ENCODE measurements at regions not wholly inside any gene's neighbourhood (a gene's known extent, or its start where the extent isn't known, plus 50 kb on each side); places are given as distances from the start of the nearest gene placed in this dataset.

- no peak for DNase-seq
Measured at GRCh38 chr12:98389593-98389992, 125.8 kb upstream of the TMPO start.

DNA sequence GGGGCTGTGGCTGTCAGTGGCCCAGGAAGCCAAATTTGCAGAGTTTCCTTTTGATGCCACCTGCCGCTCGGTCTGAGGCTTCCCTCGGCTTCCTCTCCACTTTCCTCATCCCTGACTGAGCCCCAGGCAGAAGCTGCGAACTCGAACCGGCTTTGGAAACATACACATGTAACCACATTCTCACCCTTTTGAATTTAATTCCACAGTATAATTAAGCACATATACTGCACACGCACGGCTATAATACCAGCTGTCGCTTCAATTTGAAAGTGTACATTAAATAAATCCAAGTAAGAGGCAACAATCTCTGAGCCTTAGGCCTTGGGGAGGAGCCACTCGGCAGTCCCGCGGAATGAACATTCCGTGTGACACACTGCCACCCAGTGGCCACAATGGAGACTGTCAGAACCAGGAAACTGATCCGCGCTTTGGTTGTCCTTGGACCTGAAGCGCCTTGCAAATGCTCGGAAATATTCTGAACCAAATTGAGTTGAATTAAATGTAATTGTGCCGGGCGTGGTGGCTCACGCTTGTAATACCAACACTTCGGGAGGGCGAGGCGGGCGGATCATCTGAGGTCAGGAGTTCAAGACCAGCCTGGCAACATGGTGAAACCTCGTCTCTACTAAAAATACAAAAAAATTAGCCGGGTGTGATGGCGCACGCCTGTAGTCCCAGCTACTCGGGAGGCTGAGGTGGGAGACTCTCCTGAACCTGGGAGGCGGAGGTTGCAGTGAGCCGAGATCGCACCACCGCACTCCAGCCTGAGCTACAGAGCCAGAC is 117.9 kb upstream of the TMPO start:
- peak in 54 of 56 donors; percentile 7 to 85 (median 60) for DNase-seq

- peak in 8 of 56 donors; percentile 3 to 20 (median 6) for DNase-seq
Measured at GRCh38 chr12:98399532-98399931, 115.9 kb upstream of the TMPO start.

DNA sequence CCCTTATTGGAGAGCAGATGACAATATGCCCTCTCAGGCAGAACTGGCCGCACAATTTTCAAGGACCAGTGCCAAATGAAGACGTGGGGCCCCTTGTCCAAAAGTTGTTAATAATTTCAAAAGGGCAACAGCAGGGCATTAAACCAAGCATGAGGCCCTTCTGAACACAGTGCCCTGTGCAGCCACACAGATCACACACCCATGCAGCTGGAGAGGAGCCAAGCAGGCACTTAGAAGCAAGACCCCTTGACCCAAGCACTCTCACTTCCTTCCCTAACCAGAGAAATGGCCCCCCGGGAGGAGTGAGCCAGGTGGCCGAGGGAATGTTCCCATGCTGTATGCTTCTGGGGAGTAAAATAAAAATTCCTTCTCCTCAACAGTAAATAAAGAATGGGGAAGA is 114.0 kb upstream of the TMPO start:
- no peak for DNase-seq

GRCh38 chr12:98402091-98402490 is 113.3 kb upstream of the TMPO start:
- DNase-seq, result no peak

- no peak for DNase-seq
Measured at GRCh38 chr12:98402671-98403070, 112.7 kb upstream of the TMPO start.

DNA sequence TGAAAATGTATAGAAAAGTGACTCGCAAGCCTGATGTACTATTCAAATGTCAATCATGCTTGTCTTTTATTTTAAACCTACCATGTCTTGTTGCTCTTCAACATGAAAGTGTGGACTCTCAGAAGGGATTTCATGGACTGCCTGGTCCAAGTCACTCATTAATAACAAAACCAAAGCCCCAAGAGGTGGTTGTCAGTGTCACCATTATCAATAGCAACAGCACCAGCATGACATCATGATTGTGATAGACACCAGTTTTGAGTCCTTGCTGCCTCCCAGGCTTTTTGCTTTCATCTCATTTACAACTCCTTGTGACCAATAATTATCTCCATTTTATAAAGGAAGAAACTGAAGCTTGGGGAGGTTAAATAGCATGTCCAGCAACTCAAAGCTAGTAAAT is 112.0 kb upstream of the TMPO start:
- DNase-seq, result no peak

DNA sequence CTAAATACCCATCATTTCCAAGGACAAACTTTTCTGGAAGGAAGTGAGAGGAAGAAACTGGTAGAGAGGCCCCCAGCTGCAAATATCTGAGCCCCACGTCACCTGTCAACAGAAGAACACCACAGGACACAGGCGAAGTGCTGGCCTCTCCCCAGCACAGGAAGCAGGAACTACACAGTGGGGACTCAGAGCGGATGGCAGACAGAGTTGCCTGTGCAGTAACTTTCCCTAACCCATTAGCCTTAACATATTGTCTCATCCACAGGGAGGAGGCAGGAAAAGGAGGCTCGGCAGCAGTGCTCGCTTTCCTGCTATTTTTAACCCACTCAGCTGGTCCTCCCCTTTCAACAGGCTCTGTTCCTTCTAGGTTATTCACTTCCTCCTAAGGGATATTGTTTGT is 111.5 kb upstream of the TMPO start:
- no peak for DNase-seq

DNA sequence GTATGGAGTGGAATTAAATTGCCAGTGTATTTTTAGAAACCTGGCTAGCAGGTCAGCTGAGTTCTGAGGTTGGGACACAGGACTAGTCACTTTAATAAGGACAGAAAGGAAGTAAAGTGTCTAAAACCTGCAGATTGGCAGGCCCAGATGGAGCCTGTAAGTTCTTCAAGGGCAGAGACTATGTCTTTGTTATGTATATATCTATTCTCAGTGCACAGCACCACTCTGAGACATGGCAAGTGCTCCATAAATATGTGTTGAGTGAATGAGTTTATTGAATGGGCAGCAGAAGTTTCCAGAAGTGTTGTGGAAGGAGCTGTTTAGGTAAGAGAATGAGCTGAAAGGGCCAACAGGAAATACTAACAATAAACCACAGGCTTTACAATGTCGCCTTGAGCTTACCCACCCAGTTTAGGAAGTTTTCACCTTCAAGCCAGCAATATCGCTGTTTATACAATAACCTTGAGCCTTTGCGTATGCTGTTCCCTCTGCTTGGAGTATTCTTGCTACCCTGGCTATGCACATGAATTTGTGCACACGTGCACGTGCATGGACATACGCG is 109.5 kb upstream of the TMPO start:
- no peak for DNase-seq

GRCh38 chr12:98406378-98406777 is 109.0 kb upstream of the TMPO start:
- no peak for DNase-seq

DNA sequence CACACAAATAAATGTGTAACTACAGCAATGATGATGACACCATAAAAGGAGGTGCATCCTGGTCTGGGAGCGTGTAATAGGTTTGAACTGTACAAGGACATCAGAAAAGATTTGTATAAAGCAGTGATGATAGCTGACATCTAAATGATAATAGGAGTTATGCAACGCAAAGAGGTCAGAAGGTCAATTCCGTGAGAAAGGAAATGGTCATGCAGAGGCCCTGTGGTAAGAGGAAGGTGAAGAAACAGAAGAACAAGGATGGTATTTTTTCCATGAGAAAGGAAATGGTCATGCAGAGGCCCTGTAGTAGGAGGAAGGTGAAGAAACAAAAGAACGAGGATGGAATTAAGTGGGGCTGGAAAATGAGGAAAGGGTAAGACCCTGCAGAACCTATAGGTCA is 106.7 kb upstream of the TMPO start:
- DNase-seq, result no peak

DNA sequence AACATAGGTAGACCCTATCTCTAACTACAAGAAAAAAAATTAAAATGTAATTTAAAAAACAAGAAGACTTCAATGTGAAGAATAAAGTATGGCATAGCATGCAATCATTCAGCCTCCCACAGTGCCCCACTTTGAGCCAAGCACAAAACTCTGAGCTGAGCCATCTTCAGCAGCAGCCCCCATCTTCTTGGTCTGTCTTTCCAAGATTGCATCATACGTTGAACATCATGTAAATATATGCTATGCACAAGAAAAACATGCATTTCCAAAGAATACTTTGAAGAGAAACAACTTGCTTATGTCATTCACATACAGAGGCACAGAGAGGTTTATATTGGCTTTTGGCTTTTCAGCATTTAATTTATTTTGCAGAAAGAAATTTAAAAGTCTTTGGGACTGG is 105.8 kb upstream of the TMPO start:
- no peak for DNase-seq

DNA sequence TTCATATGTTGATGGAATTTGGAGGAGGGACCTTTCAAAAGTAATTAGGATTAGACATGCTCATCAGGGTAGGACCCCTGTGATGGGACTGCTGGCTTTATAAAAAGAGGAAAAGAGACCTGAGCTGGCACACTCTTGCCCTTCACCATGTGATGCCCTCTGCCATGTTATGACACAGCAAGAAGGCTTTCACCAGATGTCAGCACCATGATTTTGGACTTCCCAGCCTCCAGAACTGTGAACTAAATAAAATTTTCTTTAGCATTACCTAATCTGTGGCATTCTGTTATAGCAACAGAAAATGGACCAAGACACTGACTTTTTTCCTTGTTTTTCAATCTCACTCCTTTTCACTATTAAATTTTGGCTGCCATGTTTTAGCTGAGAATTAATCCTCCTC is 105.0 kb upstream of the TMPO start:
- no peak for DNase-seq

- DNase-seq, result no peak
Measured at GRCh38 chr12:98416845-98417244, 98.5 kb upstream of the TMPO start.

DNA sequence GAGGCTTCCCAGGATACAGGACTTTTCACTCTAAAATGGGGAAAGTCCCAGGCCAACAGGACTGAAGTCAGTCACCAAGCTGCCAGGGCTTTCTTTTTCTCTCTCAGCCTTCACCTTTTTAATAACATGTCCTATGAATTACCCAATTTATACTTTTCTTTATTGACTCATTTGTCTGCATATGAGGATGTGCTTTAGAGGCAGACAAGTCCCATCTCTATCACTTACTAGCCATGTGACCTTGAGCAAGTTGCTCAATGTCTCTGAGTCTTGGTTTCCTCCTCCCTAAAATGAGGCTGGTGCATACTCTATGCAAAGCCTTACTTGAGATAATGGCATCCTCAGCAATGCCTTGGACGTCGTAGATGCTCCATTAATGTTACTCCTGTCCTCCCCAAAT is 98.1 kb upstream of the TMPO start:
- no peak for DNase-seq

DNA sequence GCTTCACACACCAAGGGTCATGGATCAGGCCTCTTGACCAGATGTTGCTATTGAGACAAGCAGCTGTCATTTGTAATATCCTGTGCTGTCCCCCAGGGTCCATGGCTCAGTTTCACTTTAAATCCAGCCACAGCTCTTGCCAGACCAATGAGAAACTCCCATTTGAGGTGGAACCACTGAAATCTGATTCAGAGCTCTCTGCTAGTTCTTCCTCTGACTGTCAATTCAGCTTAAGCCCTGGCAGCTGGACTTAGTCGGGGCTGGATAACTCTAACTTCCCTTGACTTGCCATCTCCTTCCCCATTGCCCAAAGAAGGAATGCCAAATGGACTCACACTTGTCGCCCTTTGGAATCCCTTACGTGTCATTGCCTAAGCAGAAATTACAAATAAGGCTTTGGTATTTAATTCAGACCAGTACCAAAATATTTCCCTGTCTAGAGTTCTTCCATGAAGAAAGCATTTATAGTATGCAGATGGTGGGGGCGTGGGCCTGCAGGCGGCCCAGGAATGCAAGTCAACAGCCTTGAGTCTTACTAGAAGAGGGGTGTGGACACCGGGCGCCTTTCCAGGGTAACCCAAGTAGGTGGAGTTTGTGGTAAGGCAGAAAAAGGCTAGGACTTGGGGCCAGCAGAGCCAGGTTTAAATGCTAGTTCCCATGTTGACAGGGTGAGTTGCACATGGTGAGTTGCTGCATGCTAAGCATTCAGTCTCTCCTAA is 96.9 kb upstream of the TMPO start:
- peak in 1 of 56 donors; percentile 8 for DNase-seq

- DNase-seq, result no peak
Measured at GRCh38 chr12:98419081-98419794, 96.2 kb upstream of the TMPO start.

- no peak for DNase-seq
Measured at GRCh38 chr12:98419795-98420404, 95.5 kb upstream of the TMPO start.

- no peak for DNase-seq
Measured at GRCh38 chr12:98420461-98420860, 94.9 kb upstream of the TMPO start.

GRCh38 chr12:98421316-98421715 is 94.1 kb upstream of the TMPO start:
- no peak for DNase-seq

DNA sequence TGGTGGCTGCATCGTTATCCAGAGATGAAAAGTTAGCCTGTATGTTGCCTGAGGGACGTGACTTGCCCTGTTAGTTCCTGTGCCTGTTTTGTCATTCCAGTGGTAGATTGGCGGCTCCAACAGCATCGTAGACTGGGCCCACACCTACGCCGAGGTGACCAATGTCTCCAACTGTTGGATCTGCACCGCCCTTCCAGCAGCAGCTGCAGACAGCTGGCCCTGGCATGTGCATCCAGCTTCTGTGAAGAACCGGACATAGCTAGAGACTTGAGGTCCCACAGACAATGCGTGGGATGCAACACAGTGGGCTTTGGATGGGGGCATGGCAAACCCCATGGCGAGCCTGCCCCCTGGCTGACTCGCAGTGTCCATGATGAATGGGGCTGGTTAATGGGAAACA is 93.0 kb upstream of the TMPO start:
- DNase-seq, result no peak

- no peak for DNase-seq
Measured at GRCh38 chr12:98422812-98423211, 92.6 kb upstream of the TMPO start.

All from amygdala (tissue), 56 donors.